Transverse colon (tissue), 4 donors: ENCODE measurements at regions not wholly inside any gene's neighbourhood (a gene's known extent, or its start where the extent isn't known, plus 50 kb on each side); places are given as distances from the start of the nearest gene placed in this dataset.

ENCODE experiments used
- DNase-seq: peaks from one replicate; pipeline ENCODE4 v3.0.0-alpha.2; 2019
- H3K27ac ChIP-seq, 4 donors: fragments of 200-600 bp; sonication (generic); 2 replicates each; pipeline ENCODE4 v1.5.1; 2016 to 2018; ENCODE audit warnings: inconsistent platforms in 4 of 4
- H3K27me3 ChIP-seq: fragments of 200-600 bp; sonication (generic); 2 replicates; pipeline ENCODE4 v1.5.1; 2017; ENCODE audit warnings: inconsistent platforms
- H3K36me3 ChIP-seq, 4 donors: fragments of 200-600 bp; sonication (generic); 2 replicates each; pipeline ENCODE4 v1.5.1; 2017 to 2019; ENCODE audit warnings: inconsistent platforms in 4 of 4
- H3K4me1 ChIP-seq, 4 donors: fragments of 200-600 bp; sonication (generic); 2 replicates each; pipeline ENCODE4 v1.5.1; 2017 to 2020; ENCODE audit warnings: inconsistent platforms in 4 of 4
- H3K4me3 ChIP-seq, 4 donors: fragments of 200-600 bp; sonication (generic); 1 replicate in 1 of 4; 2 replicates in 3 of 4; pipeline versions ENCODE4 v1.5.1 to v1.6.1; 2017 to 2019; ENCODE audit warnings: inconsistent platforms in 4 of 4
- H3K9me3 ChIP-seq, 2 donors: fragments of 200-600 bp; sonication (generic); 2 replicates each; pipeline ENCODE4 v1.5.1; 2017 to 2019; ENCODE audit warnings: inconsistent platforms in 2 of 2
- CTCF ChIP-seq, 5 experiments: fragments of 200-600 bp in 3 of 5; fragments of 450-650 bp in 2 of 5; sonication (generic) in 3 of 5; IDR thresholded peaks; 1 replicate in 2 of 5; 2 replicates in 3 of 5; pipeline ENCODE4 v1.5.1; 2016 to 2017; ENCODE audit warnings: antibody characterized with exemption in 5 of 5, inconsistent platforms in 3 of 5, mild to moderate bottlenecking in 2 of 5, moderate library complexity in 1 of 5
- EP300 ChIP-seq: sonication (generic); formaldehyde crosslinking; IDR thresholded peaks from one replicate; pipeline ENCODE4 v1.6.1; 2017; ENCODE audit warnings: antibody characterized with exemption, low read depth
- POLR2A ChIP-seq: fragments of 450-650 bp; IDR thresholded peaks from one replicate; pipeline ENCODE4 v1.6.1; 2016; ENCODE audit warnings: antibody characterized with exemption, mild to moderate bottlenecking, moderate library complexity
- POLR2AphosphoS5 ChIP-seq, 3 donors: sonication (generic); formaldehyde crosslinking; IDR thresholded peaks; one replicate each; pipeline ENCODE4 v1.6.1; 2016; ENCODE audit warnings: antibody characterized with exemption in 3 of 3
- WGBS, 2 donors: methylation state at CpG; one replicate each; pipeline ENCODE4 v1.1.5; 2018; ENCODE audit warnings: low coverage in 1 of 2; 5-methylcytosine and 5-hydroxymethylcytosine counted together
- in situ Hi-C, 4 donors: fragments of 200-750 bp; cut with MboI; loops; one replicate each; pipeline versions ENCODE4 v1.15.0 to v1.15.1; 2017; ENCODE audit warnings: low sequenced_read_pairs in 3 of 4, low pct_ligation_motif_present in 1 of 4, low pct_unique_long_range_greater_than_20kb in 1 of 4
- intact Hi-C: fragments of 100-400 bp; cut with DNase I; formaldehyde crosslinking; loops from one replicate; pipeline ENCODE4 v1.15.1; 2023; ENCODE audit warnings: low total_unique reads

- no peaks in the 10 kb centered on the region for H3K4me1 ChIP-seq
- TF ChIP-seq POLR2AphosphoS5 (IDR thresholded peaks at IDR 0.05) (no peak), POLR2A (no peak), CTCF (IDR thresholded peaks at IDR 0.05) (no peak), EP300 (no peak)
- H3K27me3 ChIP-seq, result no peaks in the 10 kb centered on the region
- no peak overlapping the region for H3K27ac ChIP-seq
- no peaks in the 10 kb centered on the region for H3K36me3 ChIP-seq
- peaks cover 0 to 4% of the 10 kb centered on the region in 2 donors for H3K9me3 ChIP-seq
- H3K4me3 ChIP-seq, result no peak overlapping the region
- in situ Hi-C loops, result no loop called here
- no peak for DNase-seq
- intact Hi-C loops, result no loop called here
Observed at GRCh38 chr3:10638466-10638865, 133.1 kb upstream of the ATP2B2 start.

GRCh38 chr3:10641760-10642159 lies 136.4 kb upstream of the ATP2B2 start:
- in situ Hi-C loops, result no loop called here
- no peaks in the 10 kb centered on the region for H3K27me3 ChIP-seq
- TF ChIP-seq CTCF (IDR thresholded peaks at IDR 0.05), result no peak
- TF ChIP-seq POLR2AphosphoS5 (IDR thresholded peaks at IDR 0.05), result no peak
- 92 to 100% methylated on average over 2 of the region's 2 CpGs for WGBS, 2 donors
- H3K36me3 ChIP-seq, result no peaks in the 10 kb centered on the region
- intact Hi-C loops, result no loop called here
- no peak overlapping the region for H3K27ac ChIP-seq
- H3K4me3 ChIP-seq, result no peak overlapping the region
- H3K9me3 ChIP-seq, result peaks cover 0 to 4% of the 10 kb centered on the region in 2 donors
- H3K4me1 ChIP-seq, result no peaks in the 10 kb centered on the region
- DNase-seq, result no peak

GRCh38 chr3:10644189-10644588 lies 138.8 kb upstream of the ATP2B2 start:
- Histone ChIP-seq H3K27me3 (no peaks in the 10 kb centered on the region), H3K4me3 (no peak overlapping the region), H3K9me3 (no peaks in the 10 kb centered on the region), H3K4me1 (no peaks in the 10 kb centered on the region), H3K27ac (no peak overlapping the region), H3K36me3 (no peaks in the 10 kb centered on the region)
- TF ChIP-seq POLR2A, result no peak
- in situ Hi-C loops (no loop called here), intact Hi-C loops (no loop called here)
- 71 to 78% methylated on average over 4 of the region's 4 CpGs for WGBS, 2 donors
- no peak for DNase-seq

GRCh38 chr3:10645800-10646199 lies 140.4 kb upstream of the ATP2B2 start:
- no peaks in the 10 kb centered on the region for H3K36me3 ChIP-seq
- no peaks in the 10 kb centered on the region for H3K27me3 ChIP-seq
- intact Hi-C loops (no loop called here), in situ Hi-C loops (no loop called here)
- no peak for TF ChIP-seq CTCF (IDR thresholded peaks at IDR 0.05)
- TF ChIP-seq POLR2AphosphoS5 (IDR thresholded peaks at IDR 0.05), result no peak
- TF ChIP-seq EP300, result no peak
- TF ChIP-seq POLR2A, result no peak
- DNase-seq, result no peak
- 51 to 70% methylated on average over 2 to 7 of the region's 7 CpGs for WGBS, 2 donors
- H3K4me1 ChIP-seq, result no peaks in the 10 kb centered on the region
- H3K27ac ChIP-seq, result no peak overlapping the region
- no peak overlapping the region for H3K4me3 ChIP-seq
- H3K9me3 ChIP-seq, result no peaks in the 10 kb centered on the region

GRCh38 chr3:10646531-10647335 lies 141.3 kb upstream of the ATP2B2 start:
- WGBS, 2 donors, result 72 to 77% methylated on average over 7 to 9 of the region's 9 CpGs
- H3K36me3 ChIP-seq, result no peaks in the 10 kb centered on the region
- no peak for TF ChIP-seq POLR2A
- no peak for TF ChIP-seq POLR2AphosphoS5 (IDR thresholded peaks at IDR 0.05)
- no peak for TF ChIP-seq EP300
- no peak for TF ChIP-seq CTCF (IDR thresholded peaks at IDR 0.05)
- no peaks in the 10 kb centered on the region for H3K4me1 ChIP-seq
- intact Hi-C loops (no loop called here), in situ Hi-C loops (no loop called here)
- no peak overlapping the region for H3K4me3 ChIP-seq
- no peak for DNase-seq
- no peaks in the 10 kb centered on the region for H3K27me3 ChIP-seq
- no peaks in the 10 kb centered on the region for H3K9me3 ChIP-seq
- H3K27ac ChIP-seq, result no peak overlapping the region
